ENCODE measurements at regions not wholly inside any gene's neighbourhood (a gene's known extent, or its start where the extent isn't known, plus 50 kb on each side); places are given as distances from the start of the nearest gene placed in this dataset.
"Not testable (repeated sequence)": the region's sequence is repeated elsewhere in the genome, so short reads cannot be mapped to it uniquely, and the experiment has no call there.

DNA sequence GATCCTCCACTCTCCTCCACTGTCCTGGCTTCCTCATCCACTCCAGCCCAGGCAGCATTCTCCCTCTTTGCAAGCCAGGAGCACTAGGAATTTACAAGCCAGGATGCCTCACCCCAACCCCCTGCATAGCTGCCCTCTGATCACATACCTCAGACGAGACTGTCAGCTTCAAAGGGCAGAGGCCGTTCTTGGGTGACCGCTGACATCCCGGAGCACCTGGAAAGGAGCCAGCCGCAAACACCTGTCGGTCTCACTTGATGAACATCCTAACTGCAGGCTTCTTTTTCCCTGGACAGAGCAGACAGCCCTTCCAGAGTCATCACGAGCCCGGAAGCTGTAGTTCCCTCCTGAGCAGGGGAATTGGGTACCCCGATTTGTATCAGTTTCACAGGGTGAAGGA, 451.3 kb upstream of the B3GAT1 start:
- DNase-seq: no peak

DNA sequence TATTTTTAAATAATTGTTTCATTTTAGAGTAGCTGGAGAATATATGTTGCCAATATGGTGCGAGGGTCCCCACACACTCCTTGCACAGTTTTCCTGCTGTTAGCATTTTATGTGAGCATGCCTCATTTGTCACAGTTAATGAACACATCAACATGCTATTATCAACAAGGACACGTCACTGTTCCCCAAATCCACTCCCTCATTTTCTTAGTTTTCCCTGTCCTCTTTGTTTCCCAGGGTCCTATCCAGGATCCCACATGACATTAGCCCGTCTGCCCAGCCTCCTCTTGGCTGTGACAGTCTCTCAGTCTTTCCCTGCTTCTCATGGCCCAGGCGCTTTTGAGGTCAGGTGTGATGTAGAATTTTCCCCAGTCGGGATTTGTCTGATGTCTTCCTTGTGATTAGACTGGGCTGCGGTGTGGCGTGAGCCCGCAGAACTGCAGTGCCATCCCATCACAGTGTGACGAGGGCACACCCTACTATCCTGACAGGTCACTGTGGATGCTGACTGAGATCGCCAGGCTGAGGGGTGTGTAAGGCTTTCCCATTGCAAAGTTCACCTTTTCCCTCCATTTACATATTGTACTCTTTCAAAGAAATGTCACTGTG, 450.6 kb upstream of the B3GAT1 start:
- DNase-seq: no peak

DNA sequence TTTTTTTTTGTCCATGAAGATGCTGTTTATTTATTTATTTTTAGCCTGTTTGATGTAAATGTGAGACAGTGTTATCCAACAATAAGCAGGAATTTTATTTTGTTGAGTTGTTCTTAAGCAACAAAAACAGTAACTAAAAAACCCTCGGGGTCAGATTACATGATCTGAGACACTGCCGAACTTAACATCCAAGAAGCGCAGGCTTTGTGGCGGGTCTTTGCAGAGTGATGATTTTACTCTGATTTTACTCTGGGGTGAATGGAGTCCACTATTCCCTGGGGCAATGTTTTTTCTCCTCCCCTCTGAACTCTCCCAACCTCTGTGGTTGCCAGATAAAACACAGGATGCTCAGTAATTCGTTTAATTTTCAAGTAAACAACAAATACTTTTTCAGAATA, 450.1 kb upstream of the B3GAT1 start:
- DNase-seq: no peak

DNA sequence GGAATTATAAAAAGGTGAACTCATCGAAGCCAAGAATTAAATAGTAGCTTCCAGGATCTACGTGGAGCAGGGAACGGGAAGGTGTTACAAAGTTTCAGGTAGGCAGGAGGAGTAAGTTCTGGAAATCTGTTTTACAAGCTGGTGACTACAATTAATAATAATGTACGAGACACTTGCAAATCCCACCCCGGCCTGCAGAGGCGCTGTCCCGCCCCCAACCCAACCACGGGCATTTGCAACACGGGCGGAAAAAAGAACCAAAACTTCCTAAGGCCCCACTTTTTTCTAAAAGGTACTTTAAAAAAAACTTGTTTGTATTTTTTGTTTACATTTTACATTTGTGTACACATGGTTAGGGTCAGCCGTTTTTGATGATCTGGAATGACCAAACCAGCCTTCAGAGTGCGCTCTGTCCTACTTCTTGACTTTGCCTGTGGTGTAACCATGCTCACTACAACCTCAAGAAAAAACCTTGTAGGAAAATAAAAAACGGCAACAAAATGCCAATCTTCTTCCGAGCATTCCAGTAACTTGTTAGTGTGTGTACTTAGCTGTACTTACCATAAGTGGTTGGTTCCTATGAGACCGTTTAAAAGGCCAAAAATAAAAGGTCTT, 449.6 kb upstream of the B3GAT1 start:
- no peak for DNase-seq

DNA sequence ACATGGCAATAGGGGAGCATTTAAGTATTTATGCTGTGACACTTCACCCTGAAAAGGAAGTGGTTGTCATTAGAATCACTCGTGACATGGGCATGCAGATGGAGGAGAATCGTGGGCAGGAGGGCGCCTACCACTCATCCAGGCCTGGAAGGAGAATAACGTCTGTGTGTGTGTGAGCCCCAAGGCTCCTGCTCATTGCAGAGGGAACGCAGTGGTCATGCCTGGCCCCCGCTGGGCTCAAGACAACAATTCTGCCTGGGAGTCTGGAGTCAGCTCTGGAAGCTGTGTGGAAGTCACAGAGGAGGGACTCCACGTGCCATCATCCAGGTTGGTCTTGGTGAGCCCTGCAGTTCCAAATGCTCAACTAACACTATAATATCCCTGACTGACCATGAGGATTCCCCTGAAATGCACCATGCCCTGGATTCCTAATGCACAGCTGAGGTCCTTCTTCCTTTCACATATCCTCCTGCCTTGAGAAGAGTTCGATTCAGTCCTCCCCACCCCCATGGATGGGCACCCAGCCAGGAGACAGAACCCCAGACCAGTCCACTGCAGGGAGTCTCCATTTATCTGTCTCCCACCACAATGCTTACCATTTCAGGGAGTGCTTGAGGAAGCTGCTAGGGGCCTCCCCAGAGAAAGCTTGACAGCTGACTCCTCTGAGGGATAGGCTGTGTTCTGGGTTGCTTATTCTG, 446.9 kb upstream of the B3GAT1 start:
- DNase-seq: no peak

DNA sequence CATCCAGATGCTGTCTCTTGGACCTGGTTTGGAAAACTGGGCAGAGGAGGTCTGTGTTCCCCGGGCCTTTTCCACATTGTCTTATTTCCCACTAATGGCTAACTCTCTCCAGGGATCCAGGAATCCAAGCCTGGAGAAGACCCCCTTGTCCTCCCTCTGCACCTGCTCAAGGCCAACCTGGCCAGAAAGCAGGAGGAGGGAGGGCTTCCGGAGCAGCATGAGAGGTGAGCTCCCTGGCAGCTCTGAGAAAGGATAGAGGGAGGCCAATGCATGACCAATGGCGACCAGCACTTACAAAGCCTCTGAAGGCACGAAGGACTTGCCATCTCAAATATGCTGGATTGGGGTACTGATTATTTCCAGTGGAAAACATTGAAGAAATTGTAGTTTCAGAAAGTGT, 445.0 kb upstream of the B3GAT1 start:
- no peak for DNase-seq

DNA sequence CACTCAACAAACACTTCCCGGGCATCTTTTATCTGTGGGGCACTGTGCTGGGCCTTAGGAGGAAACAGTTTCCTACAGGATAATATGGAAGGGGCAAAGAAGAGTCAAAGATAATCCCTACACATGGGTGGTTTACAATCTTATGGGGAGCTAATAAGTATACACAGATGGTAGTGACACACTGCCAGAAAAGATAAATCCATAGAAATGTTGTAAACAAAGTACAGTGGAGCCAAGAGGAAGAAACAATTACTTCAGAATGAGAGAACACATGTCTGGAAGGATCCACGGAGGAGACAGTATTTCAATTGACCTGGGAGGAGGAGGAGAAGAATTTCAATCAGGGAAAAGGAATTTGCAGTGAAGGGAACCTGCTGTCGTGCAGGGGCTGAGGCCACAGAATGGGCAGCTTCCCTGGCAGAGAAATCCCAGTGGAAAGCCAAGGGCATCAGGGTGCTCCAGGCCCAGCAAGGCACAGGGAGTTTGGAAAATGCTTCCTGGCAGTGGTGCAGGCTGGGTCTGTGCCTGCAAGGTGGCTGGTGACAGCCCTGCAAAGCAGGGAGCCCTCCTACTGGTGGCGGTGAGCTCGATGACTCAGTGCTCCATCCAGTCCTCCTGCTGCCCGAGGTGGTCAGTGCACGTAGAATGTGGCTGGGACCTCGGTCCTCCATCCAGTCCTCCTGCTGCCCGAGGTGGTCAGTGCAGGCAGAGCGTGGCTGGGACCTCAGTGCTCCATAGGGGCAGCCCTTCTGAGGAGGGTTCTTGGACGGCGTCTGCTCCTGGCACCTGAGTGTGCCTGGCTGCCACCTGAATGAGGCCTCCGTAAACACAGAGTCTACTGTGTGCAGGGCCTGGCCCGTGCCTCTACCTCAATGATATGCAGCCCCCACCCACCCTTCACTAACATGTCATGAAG, 444.3 kb upstream of the B3GAT1 start:
- DNase-seq: no peak

DNA sequence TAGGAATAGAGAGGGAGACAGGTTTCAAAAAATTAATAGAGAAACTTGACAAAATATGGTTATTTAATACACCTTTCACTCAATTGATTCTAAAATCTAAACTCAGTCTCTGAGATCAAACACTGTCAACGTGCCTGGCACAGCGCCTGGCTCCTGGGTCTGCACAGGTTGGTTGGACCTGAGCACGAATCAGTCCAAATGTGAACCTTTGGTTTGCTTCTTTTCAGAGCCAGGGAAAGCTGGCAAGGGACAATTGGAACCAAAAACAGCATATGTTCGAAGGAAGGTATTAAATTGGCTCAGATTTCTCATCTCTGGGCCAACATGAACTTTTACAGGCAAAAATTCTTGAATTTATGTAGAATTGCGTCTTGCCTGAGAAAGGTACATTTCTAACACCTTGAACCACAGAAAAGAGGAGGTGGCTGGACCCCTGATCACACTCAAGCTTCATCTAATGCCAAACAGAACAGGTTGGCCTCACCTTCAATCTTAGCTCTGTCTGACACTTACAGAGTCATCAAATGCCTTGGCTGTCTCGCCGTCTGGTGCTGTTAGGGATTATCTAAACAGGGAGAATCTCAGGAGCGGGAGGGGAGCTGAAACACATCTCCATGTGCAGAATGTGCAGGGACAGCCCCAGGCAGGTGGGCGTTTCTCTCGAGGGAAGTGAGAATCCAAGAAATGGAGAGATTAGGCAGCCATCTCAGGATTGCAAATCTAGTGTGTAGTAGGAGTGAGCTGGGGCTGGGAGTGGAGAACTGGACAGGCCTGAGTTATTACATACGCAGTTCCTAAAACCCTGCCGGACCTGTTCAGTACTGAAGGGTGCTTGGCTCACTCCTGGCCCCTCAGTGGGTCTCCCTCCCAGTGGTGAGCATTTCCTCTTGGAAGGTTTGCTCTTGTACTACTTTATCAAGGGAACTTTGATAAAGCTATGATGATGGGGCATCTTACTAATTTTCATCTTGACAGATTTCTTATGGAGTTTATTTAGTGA, 442.2 kb upstream of the B3GAT1 start:
- no peak for DNase-seq

DNA sequence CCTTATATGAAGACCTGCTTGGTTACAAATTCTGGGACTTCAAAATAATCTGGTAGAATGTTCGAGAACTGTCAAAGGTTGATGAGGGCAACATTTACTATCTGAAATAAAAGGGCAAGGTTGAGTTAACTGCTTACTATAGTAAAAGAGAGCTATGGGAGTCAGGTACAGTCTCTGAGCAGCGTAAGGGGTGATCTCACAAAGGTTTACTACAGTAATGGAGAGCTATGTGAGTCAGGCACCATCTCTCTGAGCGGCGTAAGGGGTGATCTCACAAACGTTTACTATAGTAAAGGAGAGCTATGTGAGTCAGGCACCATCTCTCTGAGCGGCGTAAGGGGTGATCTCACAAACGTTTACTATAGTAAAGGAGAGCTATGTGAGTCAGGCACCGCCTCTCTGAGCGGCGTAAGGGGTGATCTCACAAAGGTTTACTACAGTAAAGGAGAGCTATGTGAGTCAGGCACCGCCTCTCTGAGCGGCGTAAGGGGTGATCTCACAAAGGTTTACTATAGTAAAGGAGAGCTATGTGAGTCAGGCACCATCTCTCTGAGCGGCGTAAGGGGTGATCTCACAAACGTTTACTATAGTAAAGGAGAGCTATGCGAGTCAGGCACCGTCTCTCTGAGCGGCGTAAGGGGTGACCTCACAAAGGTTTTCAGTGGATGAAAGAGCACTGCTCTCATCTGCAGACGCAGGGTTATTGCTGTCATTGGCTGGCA, 439.6 kb upstream of the B3GAT1 start:
- not testable (repeated sequence) for DNase-seq

DNA sequence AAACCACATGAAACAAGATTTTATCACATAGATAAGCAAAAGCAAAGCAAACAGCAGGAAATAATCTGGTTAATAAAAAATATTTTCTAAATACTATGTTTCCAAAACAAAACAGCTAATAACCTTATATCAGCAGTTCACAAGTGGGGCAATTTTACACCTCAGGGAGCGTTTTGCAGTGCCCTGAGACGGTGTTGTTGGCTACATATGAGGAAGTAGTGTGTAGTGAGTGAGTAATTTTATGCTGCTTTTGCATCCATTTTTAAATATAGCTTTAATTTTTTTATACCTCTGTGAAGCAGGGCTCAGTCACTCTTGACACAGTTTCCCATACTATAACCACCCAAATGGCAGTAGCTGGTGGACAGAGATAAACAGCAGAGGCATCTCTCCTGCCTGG, 438.5 kb upstream of the B3GAT1 start:
- DNase-seq: no peak

DNA sequence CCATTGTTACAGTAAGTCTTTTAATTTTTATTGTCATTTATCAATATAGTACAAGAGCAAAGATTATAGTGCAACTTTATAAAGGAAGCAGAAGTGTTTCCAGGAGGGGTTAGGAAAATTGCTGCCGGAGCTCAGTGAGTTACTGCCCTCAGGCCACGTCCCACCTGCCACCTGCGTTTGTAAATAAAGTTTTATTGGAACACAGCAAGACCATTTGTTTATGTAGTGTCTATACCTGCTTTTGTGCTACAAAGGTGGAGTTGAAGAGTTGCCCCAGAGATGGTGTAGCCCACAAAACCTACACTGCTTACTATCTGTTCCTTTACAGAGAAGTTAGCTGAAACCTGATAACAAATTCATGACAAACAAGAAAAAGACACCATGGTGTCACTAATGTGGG, 437.8 kb upstream of the B3GAT1 start:
- DNase-seq: no peak

DNA sequence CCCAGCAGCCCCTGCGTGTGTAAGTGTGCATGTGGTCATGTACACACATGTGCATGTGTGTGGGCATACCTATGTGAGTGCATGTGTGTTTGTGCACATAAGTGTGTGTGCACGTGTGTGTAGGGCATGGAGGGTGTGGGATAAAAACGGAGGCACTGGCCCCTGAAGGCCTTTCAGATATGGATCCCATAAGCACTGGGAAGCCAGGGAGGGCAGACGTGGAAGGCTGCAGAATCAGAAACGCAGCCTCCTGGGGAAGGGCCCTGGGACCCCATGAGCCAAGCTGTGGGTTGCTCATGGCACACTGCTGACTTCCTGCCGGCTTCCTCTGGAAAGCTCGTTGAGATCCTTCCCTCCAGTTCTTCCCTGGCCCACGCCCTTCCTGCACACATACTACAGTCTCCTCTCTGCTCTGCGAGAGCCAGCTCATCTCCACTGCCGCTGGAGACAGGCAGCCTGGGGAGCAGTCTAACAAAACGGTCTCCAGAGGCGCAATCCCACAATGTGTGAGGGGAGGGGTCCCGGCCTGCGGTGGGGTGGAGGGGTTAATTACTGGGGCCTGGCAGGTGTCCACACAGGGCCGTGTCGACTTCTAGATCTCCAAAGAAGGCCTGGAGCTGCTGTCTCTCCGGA, 435.2 kb upstream of the B3GAT1 start:
- no peak for DNase-seq

DNA sequence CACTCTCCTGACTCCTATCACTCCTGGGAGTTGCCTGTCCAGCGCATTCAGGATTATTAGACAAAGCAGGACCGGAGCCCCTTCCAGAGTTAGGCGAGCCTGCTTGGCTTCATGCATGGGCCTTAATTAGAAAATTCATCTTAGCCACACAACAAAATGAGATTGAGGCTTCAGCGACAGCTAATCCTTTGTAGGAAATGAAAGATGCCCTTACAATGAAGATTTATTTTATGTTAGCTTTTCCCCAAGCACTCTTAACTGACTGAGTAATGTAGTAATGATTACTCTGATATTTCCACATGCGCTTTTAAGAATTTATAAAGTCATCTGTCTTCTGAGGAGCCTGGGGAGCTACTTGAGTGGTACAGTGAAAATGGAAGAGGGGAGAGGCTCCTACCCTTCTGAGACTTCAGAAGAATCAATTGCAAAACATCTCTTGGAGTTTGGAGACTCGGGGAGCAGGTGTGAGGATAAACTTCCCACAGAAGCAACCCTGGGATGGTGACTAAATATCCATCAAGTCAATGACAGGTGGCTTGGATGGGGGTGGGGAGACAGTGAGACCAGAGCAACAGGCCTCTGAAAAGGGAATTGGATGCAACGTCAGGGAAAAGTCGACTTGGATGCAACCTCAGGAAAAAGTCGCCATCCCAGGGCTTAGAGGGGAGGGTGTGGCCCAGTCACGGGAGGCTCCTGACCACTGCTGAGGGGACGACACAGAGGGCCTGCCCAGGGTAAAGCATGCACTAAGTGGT, 434.5 kb upstream of the B3GAT1 start:
- no peak for DNase-seq

DNA sequence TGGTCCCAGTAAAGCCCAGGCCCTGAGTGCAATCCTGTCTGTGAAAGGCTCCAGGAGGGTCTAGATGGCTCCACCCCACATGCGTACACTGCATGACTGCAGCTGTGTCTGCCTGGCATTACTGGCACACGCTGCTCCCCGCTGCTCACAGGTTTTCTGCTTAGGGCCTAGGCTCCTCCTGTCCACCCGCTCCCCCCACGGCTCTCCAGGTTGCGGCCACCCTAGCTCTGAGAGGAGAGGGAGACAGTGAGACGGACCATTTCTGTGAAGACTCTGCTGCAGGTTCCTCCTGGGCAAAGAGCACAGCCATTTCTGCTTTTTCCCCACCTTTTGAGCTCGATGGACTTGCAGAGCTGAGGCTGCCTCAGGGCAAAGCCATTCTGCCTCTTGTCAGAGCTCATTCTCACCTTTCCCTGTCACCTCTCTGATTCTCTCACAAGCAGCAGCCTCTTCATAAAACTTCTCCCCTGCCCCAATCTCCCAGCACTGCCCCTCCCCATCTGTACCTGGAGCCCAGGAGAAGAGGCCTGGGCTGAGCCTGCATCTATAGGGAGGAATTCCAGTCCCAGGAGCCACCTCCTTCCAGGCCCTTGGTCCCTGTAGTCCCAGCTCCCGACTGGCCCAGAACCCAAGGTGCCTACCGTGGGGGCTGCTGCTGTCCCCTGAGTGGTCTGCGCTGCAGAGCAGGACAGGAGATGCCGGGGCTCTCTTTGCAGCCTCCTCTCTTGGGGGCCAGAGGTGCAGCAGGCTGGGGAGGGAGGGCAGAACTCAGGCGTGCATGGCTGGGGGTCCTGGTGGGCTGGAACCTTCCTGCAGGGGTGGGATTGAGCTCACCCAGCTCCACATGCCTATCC, 433.7 kb upstream of the B3GAT1 start:
- no peak for DNase-seq

DNA sequence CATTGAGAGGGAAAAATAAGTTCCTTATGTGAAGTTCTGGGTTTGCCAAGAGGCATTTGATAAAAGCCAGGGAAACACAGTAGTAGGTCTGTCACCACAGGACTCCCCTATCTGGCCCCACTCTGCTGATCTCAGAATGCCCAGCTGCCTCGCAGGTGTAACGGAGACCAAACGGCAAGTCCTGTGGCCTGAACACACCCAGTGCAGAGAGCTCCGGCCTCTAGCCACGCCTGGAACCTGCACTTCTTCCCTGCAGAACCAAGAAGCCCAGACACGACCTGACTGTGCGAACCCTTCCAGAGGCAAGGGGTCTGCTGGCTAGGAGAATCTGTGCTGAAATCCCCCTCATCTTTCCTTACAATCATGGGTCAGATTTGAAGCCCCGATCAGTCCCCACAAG, 432.8 kb upstream of the B3GAT1 start:
- no peak for DNase-seq

DNA sequence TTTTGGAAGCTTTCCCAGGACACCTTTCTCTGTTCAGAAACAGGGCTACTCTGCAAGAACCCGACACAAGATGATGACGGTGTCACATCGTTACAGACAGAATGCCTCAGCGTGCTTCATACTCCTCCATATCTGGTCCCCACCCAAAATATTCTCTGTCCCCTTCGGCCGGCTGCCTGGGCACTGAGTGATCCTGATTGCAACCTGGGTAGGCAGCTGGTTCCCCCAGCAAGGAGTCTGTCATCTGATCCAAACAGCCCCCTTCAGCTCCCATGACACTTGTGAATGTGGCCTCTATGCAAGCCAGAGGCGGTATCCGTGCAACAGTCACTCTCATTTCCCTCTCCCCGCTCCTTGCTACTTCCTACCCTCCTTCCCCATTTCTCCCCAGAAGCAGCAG, 431.7 kb upstream of the B3GAT1 start:
- no peak for DNase-seq

DNA sequence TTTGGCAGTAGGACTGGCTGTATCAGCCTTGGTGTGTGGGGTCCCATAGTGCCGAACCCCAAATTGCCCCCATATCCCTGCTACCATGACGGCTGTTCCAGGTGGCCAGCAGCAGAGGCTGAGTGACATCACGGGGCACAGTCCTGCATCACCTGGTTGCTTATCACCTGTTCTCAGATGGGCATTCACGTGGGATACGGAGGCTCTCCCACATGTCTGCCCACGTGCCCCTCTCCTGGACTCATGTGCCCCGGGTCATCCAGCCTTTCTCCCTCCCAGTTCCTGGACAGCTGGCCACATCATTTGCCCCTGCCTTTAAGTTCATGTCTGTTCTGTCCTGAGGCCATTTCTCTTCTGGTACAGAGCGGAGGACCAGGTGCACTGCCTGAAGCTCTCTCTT, 431.0 kb upstream of the B3GAT1 start:
- no peak for DNase-seq

DNA sequence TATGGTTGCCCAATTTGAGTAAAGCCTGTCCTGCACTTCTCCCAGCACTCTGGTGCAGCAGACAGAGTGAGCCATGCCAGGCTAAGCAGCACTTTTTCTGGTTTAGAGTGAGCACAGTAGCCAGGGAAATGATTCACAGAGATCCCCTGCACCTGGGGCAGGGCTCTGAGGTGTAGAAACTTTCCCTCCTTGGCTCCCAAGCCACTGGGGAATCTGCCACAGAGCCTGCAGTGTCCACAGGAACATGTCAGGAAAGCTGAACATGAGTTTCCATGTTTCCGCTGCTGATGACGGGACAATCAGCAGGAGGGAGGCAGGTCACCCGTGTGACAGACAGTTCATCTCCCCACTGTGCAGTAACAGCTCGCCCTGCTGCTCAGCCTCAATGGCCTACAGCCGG, 429.9 kb upstream of the B3GAT1 start:
- no peak for DNase-seq

DNA sequence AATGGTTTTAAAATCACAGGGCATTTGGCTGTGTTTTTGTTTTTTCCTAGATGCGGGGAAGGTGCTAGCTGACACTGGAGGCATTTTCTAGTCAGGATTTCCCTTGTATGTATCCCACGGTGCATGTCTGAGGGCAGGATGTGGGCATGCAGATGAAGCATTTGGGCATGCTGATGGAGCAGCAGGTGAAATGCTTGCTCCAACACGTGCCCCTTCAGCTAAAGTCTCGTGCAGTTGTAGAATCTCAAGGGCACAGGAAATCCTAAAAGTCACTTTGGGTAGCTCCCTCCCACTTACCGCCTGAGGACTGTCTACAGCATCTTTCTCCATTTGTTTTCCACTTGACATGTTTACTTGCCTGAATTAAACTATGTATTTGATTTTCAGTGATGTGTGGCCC, 429.4 kb upstream of the B3GAT1 start:
- DNase-seq: no peak

Data from NCI-H446 treated with DMSO at 0.1 percent for 48 hours (cell line).